H9 (cell line): ENCODE measurements at regions not wholly inside any gene's neighbourhood (a gene's known extent, or its start where the extent isn't known, plus 50 kb on each side); places are given as distances from the start of the nearest gene placed in this dataset.

Experiments used
- DNase-seq: peaks from one replicate; pipeline ENCODE4 v3.0.0-alpha.2; 2017
- H2AFZ ChIP-seq: one replicate; pipeline ENCODE4 v1.6.1; 2013; ENCODE audit warnings: mild to moderate bottlenecking, low read length, control low read depth, moderate library complexity
- H2AK5ac ChIP-seq: 2 replicates; pipeline ENCODE4 v1.6.1; 2013; ENCODE audit warnings: low read length, control low read depth, mixed read lengths; ENCODE audit not compliant: insufficient read length
- H2BK120ac ChIP-seq: one replicate; pipeline ENCODE4 v1.6.1; 2013; ENCODE audit warnings: low read depth, mild to moderate bottlenecking, low read length, control low read depth, inconsistent platforms; ENCODE audit not compliant: poor library complexity, severe bottlenecking
- H2BK12ac ChIP-seq: 2 replicates; pipeline ENCODE4 v1.6.1; 2013; ENCODE audit warnings: low read length, control low read depth, mixed read lengths, low read depth; ENCODE audit not compliant: insufficient read length
- H2BK15ac ChIP-seq: 2 replicates; pipeline ENCODE4 v1.6.1; 2013; ENCODE audit warnings: low read depth, low read length, control low read depth
- H2BK20ac ChIP-seq: one replicate; pipeline ENCODE4 v1.6.1; 2013; ENCODE audit warnings: low read depth, mild to moderate bottlenecking, low read length, control low read depth, inconsistent platforms; ENCODE audit not compliant: poor library complexity, severe bottlenecking
- H2BK5ac ChIP-seq: 2 replicates; pipeline ENCODE4 v1.6.1; 2013; ENCODE audit warnings: low read length, control low read depth, mixed read lengths; ENCODE audit not compliant: insufficient read length
- H3K14ac ChIP-seq: 2 replicates; pipeline ENCODE4 v1.6.1; 2013; ENCODE audit warnings: low read length, control low read depth; ENCODE audit not compliant: insufficient read depth
- H3K18ac ChIP-seq: 2 replicates; pipeline ENCODE4 v1.6.1; 2013; ENCODE audit warnings: low read depth, mild to moderate bottlenecking, mixed read lengths, low read length, control low read depth; ENCODE audit not compliant: insufficient read length
- H3K23ac ChIP-seq: 2 replicates; pipeline ENCODE4 v1.6.1; 2013; ENCODE audit warnings: low read length, control low read depth, mixed read lengths, low read depth; ENCODE audit not compliant: insufficient read length
- H3K23me2 ChIP-seq: 2 replicates; pipeline ENCODE4 v1.6.1; 2013; ENCODE audit warnings: low read depth, mild to moderate bottlenecking, mixed read lengths, low read length, control low read depth; ENCODE audit not compliant: insufficient read length, poor library complexity, severe bottlenecking
- H3K27ac ChIP-seq: 2 replicates; pipeline ENCODE4 v1.5.1; 2013; ENCODE audit warnings: low read length, control low read depth, mixed read lengths, low read depth; ENCODE audit not compliant: insufficient read length
- H3K27me3 ChIP-seq: 2 replicates; pipeline ENCODE4 v1.6.1; 2013; ENCODE audit warnings: low read length, control low read depth, inconsistent platforms; ENCODE audit not compliant: insufficient read depth
- H3K4ac ChIP-seq: 2 replicates; pipeline ENCODE4 v1.6.1; 2013; ENCODE audit warnings: low read depth, mild to moderate bottlenecking, control low read depth, inconsistent platforms, low read length, moderate library complexity
- H3K4me1 ChIP-seq: 2 replicates; pipeline ENCODE4 v1.6.1; 2013; ENCODE audit warnings: low read length, control low read depth, inconsistent platforms; ENCODE audit not compliant: insufficient read depth
- H3K4me2 ChIP-seq: 2 replicates; pipeline ENCODE4 v1.6.1; 2013; ENCODE audit warnings: low read length, control low read depth, mixed read lengths; ENCODE audit not compliant: insufficient read length, insufficient read depth
- H3K56ac ChIP-seq: 2 replicates; pipeline ENCODE4 v1.6.1; 2013; ENCODE audit warnings: low read depth, mild to moderate bottlenecking, mixed read lengths, low read length, control low read depth; ENCODE audit not compliant: insufficient read length
- H3K79me1 ChIP-seq: 2 replicates; pipeline ENCODE4 v1.6.1; 2013; ENCODE audit warnings: low read depth, mild to moderate bottlenecking, moderate library complexity, low read length, control low read depth, inconsistent platforms; ENCODE audit not compliant: insufficient read depth, poor library complexity, severe bottlenecking
- H3K79me2 ChIP-seq: 2 replicates; pipeline ENCODE4 v1.6.1; 2013; ENCODE audit warnings: low read length, control low read depth, inconsistent platforms; ENCODE audit not compliant: insufficient read depth
- H3K9ac ChIP-seq: 2 replicates; pipeline ENCODE4 v1.6.1; 2013; ENCODE audit warnings: low read length, control low read depth, mixed read lengths; ENCODE audit not compliant: insufficient read length; ENCODE audit errors: extremely low read depth
- H3K9me3 ChIP-seq: one replicate; pipeline ENCODE4 v1.6.1; 2013; ENCODE audit warnings: low read depth, low read length, inconsistent platforms; ENCODE audit not compliant: control insufficient read depth
- H3T11ph ChIP-seq: one replicate; pipeline ENCODE4 v1.6.1; 2013; ENCODE audit warnings: mild to moderate bottlenecking, low read length, control low read depth, inconsistent platforms
- H4K20me1 ChIP-seq: one replicate; pipeline ENCODE4 v1.6.1; 2013; ENCODE audit not compliant: control insufficient read depth, insufficient read length, insufficient read depth
- H4K5ac ChIP-seq: 2 replicates; pipeline ENCODE4 v1.6.1; 2013; ENCODE audit warnings: low read depth, mild to moderate bottlenecking, mixed read lengths, low read length, control low read depth; ENCODE audit not compliant: insufficient read length
- H4K8ac ChIP-seq: replicated peaks from 2 replicates; pipeline ENCODE4 v1.6.1; 2013; ENCODE audit warnings: low read length, control low read depth, mixed read lengths, low read depth; ENCODE audit not compliant: insufficient read length
- H4K91ac ChIP-seq: 2 replicates; pipeline ENCODE4 v1.6.1; 2013; ENCODE audit warnings: low read depth, mild to moderate bottlenecking, moderate library complexity, mixed read lengths, low read length, control low read depth; ENCODE audit not compliant: insufficient read length
- H3K27ac Mint-ChIP-seq, 3 experiments: 2 replicates in 2 of 3; 3 replicates in 1 of 3; pipeline ENCODE4 v1.8.0; 2020 to 2021; ENCODE audit warnings: mixed read lengths in 3 of 3, mild to moderate bottlenecking in 1 of 3, moderate library complexity in 1 of 3
- H3K27me3 Mint-ChIP-seq: 2 replicates; pipeline ENCODE4 v1.8.0; 2021; ENCODE audit warnings: low read depth, mild to moderate bottlenecking, moderate library complexity, mixed read lengths
- H3K36me3 Mint-ChIP-seq, 3 experiments: 2 replicates in 2 of 3; 3 replicates in 1 of 3; pipeline ENCODE4 v1.8.0; 2020 to 2021; ENCODE audit warnings: low read depth in 3 of 3, mixed read lengths in 3 of 3; ENCODE audit not compliant: insufficient read depth in 1 of 3
- H3K4me1 Mint-ChIP-seq, 2 experiments: 2 replicates each; pipeline ENCODE4 v1.8.0; 2020; ENCODE audit warnings: mixed read lengths in 2 of 2
- H3K4me3 Mint-ChIP-seq, 2 experiments: 2 replicates in 1 of 2; 3 replicates in 1 of 2; pipeline ENCODE4 v1.8.0; 2020 to 2021; ENCODE audit warnings: mild to moderate bottlenecking in 2 of 2, mixed read lengths in 2 of 2, moderate library complexity in 1 of 2
- H3K9me3 Mint-ChIP-seq, 2 experiments: 2 replicates in 1 of 2; 3 replicates in 1 of 2; pipeline ENCODE4 v1.8.0; 2020; ENCODE audit warnings: mild to moderate bottlenecking in 2 of 2, mixed read lengths in 2 of 2, moderate library complexity in 1 of 2
- CTCF ChIP-seq: fragments of 200-600 bp; sonication (generic); conservative IDR thresholded peaks from 3 replicates; pipeline ENCODE4 v1.8.0; 2021; ENCODE audit warnings: antibody characterized with exemption, mild to moderate bottlenecking
- WGBS: extraction: QIAGEN DNeasy Blood & Tissue Kit; methylation state at CpG from one replicate; pipeline ENCODE4 v1.1.7; 2013; ENCODE audit warnings: missing lambda C conversion rate, low lambda C conversion rate, mixed read lengths; ENCODE audit not compliant: insufficient read length; ENCODE audit errors: extremely low coverage; 5-methylcytosine and 5-hydroxymethylcytosine counted together

DNA sequence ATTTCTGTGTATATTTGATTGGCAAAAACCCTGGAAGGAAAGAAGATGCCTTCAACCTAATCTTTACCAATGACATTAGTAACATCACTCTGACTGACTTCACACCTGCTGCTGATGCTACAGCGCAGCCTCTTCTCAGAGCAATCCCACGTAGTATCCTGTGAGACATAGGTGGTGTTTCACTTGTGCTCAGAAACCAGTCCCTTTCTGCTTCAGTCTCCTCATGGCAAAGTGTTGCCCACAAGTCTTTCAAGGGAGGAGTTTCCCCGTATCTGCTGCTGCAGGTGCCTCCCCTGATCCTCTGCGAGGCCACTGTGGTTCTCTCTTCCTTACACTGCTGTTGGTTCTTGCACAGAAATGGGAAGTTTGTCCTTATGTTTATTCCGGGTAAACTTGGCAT is 433.2 kb upstream of the TNP1 start:
- Mint-ChIP-seq H3K9me3 (peaks cover 15 to 17% of the 10 kb centered on the region in 2 experiments), H3K36me3 (peaks cover 4 to 20% (median 7%) of the 10 kb centered on the region in 3 experiments; a peak in 6 of 7 replicates), H3K4me3 (no peak overlapping the region), H3K4me1 (peaks cover 14 to 18% of the 10 kb centered on the region in 2 experiments), H3K27me3 (peaks cover 37% of the 10 kb centered on the region), H3K27ac (no peak overlapping the region; a peak in 1 of 7 replicates)
- no peak overlapping the region for H2BK15ac ChIP-seq
- H3K79me2 ChIP-seq: no peaks in the 10 kb centered on the region
- H3K4ac ChIP-seq: no peak overlapping the region
- no peak for DNase-seq
- H4K20me1 ChIP-seq: no peaks in the 10 kb centered on the region
- H3K4me2 ChIP-seq: no peak overlapping the region
- H4K8ac ChIP-seq: no peak overlapping the region
- H3K18ac ChIP-seq: no peak overlapping the region
- no peak overlapping the region for H3K14ac ChIP-seq
- H2BK120ac ChIP-seq: no peak overlapping the region
- no peak overlapping the region for H4K91ac ChIP-seq
- TF ChIP-seq CTCF: no peak
- no peak overlapping the region for H2BK20ac ChIP-seq
- H2BK12ac ChIP-seq: no peak overlapping the region
- H3K56ac ChIP-seq: no peak overlapping the region
- no peaks in the 10 kb centered on the region for H3K27me3 ChIP-seq
- H3K9me3 ChIP-seq: peaks cover 7% of the 10 kb centered on the region
- H3K9ac ChIP-seq: no peak overlapping the region
- H4K5ac ChIP-seq: no peak overlapping the region
- no peak overlapping the region for H3K27ac ChIP-seq
- peaks cover 8% of the 10 kb centered on the region; the same call in 1 of the 2 replicates for H3K4me1 ChIP-seq
- H2AFZ ChIP-seq: no peak overlapping the region
- H3K79me1 ChIP-seq: no peaks in the 10 kb centered on the region
- H2AK5ac ChIP-seq: no peak overlapping the region
- no peak overlapping the region for H2BK5ac ChIP-seq
- no peaks in the 10 kb centered on the region for H3K23me2 ChIP-seq
- no CpG with 5 or more reads among the region's 5 CpGs for WGBS
- no peak overlapping the region for H3T11ph ChIP-seq
- no peak overlapping the region for H3K23ac ChIP-seq
